ENCODE measurements at regions not wholly inside any gene's neighbourhood (a gene's known extent, or its start where the extent isn't known, plus 50 kb on each side); places are given as distances from the start of the nearest gene placed in this dataset. TPM values are rescaled to one million over a fixed set of nuclear protein-coding genes. Genes with fewer than 3 reads are reported as not detected.

GRCh38 chr21:35099310-35099709, 50.2 kb upstream of the RUNX1 start:
- POLR2A ChIA-PET: interaction anchor here (1.0 kb wide), 2 partner anchors 17 to 116 kb away, joined by 3 read pairs; no protein-coding TSS in a partner anchor
- no peaks in the 10 kb centered on the region for H3K36me3 Mint-ChIP-seq (ENCODE audit: low read depth)
- no peak for TF ChIP-seq CTCF (IDR thresholded peaks at IDR 0.05)
- no peak overlapping the region for H3K27ac Mint-ChIP-seq
- intact Hi-C loops (cut with micrococcal nuclease): loop anchor here (5.0 kb wide), 1 partner anchor 112 kb away; no protein-coding TSS in a partner anchor
- no peak for DNase-seq
- no peaks in the 10 kb centered on the region for H3K9me3 Mint-ChIP-seq
- H3K4me1 Mint-ChIP-seq (ENCODE audit: low read depth): peaks cover 25% of the 10 kb centered on the region
- no peak for ATAC-seq
- no peaks in the 10 kb centered on the region for H3K27me3 Mint-ChIP-seq
- CTCF ChIA-PET: no interaction called here
- no peak overlapping the region for H3K4me3 Mint-ChIP-seq

Small RNA genes in the stretch of these regions (microRNA-seq; reads per million reads assigned to microRNA genes)
- not detected for gene MIR802 (ENCODE audit: borderline microRNAs expressed, borderline replicate concordance)

All from activated CD8-positive, alpha-beta T cell treated with anti-CD3 and anti-CD28 coated beads for 36 hours (primary cell).